ENCODE measurements at regions not wholly inside any gene's neighbourhood (a gene's known extent, or its start where the extent isn't known, plus 50 kb on each side); places are given as distances from the start of the nearest gene placed in this dataset.

- no peak for TF ChIP-seq CTCF (optimal IDR thresholded peaks at IDR 0.05 in 1 of 3, IDR thresholded peaks at IDR 0.05 in 1 of 3, conservative IDR thresholded peaks at IDR 0.05 in 1 of 3; ENCODE audit: extremely low read depth in 1 of 3, insufficient read depth in 2 of 3, low read length in 3 of 3)
- TF ChIP-seq EZH2 (IDR thresholded peaks at IDR 0.05; ENCODE audit: low read length): no peak
These were observed 202.1 kb downstream of the NXPE2 start for GRCh38 chr11:114880442-114880841.

Data from keratinocyte (primary cell).